ENCODE measurements at regions not wholly inside any gene's neighbourhood (a gene's known extent, or its start where the extent isn't known, plus 50 kb on each side); places are given as distances from the start of the nearest gene placed in this dataset.

DNA sequence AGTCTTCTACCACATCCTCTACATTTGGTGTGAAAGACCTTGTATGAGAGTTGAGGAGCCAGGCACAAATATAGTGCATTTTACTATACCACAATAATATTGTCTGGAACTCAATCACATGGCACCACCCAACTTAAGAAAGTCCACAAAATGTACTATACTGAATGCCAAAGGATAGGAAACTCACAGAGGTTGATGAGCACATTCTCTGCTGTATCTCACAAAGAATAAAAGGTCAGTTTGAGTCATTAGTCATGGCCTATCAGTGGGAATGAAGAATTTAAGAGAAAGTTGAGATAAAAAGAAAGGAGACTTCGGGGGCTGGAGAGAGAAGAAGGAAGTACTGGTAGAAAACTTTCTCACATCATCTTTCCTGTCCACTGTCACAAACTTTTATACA is 134.3 kb downstream of the RDH14 start:
- no peak for DNase-seq

DNA sequence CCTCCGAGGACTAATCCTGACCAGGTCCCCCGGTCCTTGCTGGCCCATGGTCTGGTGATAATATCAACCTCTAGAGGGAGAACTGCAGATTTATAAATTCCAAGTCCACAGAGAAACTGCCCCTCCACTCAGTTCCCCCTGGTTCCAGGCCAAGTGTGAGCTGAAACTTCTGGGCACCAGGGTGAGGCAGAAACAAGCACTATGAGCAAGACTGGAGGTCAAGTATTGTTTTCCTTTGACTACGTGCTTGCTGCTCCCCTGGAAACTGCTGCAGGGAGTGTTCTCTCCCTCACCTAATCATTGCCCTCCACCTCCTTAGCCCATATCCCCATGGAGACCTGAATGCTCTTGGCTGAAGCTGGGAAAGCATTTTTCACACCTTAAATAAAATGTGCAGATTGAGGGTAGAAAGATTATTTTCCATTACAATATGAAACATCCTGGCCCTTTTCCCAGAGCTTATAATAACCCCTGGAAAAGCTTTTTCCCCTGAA is 135.2 kb downstream of the RDH14 start:
- DNase-seq = no peak

DNA sequence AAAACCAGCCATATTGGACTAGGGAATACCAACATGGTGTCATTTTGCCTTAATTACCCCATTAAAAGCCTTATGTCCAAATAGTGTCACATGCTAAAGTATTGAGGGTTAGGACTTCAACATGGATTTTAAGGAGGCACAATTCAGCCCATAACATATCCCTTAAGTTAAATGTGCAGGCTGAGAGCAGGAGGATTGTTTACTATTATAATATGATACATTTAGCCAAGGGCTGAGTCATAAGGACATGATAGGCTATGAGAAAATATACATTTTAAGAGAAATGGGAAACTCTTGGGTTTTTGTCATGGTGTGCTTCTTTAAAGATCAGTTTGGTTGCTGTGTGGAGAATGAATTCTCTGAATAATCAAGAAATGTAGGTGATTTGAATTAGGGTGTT is 136.8 kb downstream of the RDH14 start:
- no peak for DNase-seq

DNA sequence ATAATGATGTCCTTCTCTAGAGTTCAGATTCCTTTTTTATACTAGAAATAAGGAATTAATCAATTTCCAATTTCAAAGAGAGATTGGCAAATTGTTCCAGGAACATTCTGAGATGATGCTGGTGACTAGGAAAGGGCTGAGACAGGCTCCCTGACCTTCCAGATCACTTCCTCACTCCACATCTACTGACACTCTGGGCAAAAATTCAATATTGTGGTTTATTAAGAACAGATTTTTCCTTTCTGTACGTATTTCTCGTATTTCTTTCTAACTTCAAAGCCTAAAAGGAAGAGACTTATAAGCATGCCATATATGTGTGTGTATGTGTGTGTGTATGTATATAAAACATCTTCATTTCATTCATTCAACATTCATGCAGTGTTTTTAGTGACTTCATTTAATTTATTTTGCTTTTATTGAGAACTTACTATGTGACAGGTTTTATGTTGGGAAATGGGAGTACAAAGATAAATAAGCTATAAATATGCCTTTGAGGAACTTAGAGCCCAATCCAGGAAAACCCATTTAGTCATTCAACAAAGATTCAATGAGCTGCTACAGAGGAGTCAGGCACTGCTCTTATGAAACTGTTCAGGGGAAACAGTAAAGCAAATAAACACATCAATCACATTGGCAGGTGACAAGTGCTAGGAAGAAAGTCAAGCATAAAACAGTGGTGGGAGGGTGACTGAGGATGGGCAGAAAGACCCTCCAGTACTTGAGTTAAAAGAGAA is 137.9 kb downstream of the RDH14 start:
- no peak for DNase-seq

DNA sequence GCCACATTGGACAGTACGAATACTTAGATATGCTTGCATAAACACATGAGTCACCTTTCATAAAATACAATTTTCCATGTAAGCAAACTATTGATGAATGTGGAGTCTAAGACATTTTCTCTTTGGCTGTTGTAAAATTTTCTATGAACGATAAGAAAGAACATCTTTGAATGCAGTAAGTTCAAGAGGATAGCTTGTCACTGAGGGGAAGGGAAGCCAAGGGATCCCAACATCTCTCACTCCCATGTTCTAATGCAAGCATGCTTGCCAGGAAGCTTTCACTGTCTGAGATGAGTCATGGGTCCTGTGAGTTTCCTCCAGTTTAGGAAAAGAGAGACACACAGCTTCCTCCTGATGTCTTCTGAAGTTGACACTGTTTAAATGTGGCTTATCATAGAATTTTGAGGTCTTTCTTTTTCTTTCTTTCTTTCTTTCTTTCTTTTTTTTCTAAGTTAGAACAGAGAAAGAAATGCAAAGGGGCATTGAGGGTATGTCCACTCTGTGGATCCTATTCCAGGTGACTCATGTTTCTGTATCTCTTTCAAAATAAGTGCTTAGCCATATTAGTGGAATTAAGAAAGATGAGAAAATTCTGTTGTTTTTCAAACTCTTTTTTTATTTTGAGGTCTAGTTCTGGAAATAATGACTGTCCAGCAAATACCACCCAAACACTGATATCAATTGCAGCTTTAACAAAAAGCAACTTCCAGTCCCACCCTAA is 146.6 kb downstream of the RDH14 start:
- no peak for DNase-seq

DNA sequence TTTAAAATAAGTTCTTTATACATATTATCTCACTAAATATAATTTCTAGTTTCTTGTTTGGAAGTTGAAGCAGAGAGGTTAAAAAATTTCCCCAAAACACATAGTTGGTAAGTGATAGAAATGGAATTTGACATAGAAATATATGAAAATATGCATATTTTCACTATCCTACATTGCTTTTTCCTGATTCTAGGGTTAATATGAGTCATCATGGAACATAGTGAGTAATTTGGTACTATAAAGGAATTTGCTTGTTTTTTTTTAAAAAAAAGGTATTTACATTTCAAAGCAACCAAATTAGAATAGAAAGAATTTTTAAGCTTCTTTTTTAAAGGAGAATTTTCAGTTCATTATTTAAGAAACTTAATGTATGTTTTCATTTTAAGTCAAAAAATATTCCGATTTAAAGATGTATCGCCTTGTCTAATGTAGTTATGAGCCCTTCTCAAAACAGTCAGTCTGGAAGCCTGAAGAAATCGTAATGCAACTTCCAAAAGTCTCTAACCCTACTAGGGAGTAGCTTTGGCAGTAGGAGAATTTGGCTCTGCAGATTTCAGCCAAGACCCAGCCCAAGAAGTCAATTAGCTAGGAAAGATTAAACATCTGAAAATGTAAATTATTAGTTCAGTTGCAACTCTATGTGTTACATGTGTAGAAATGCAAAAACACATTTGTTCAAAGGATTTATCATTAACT is 147.3 kb downstream of the RDH14 start:
- no peak for DNase-seq

DNA sequence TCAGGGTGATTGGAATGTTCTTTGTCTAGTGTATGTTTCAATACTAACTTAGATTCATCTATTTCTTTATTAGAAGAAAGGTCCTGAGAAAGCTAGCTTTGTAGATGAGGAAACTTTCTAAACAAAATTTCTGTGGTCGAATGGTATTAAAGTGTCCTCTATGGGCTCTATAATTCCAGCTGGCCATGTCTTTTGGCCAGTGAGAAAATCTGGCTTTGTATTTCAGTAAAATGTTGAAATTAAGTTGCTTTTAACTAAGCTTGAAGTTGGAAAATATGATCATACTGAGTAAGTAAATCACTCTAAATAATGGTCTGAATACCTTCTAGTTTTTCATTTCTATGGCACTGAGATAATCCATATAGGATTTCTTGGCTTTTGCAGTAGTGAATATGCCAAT is 148.8 kb downstream of the RDH14 start:
- no peak for DNase-seq

DNA sequence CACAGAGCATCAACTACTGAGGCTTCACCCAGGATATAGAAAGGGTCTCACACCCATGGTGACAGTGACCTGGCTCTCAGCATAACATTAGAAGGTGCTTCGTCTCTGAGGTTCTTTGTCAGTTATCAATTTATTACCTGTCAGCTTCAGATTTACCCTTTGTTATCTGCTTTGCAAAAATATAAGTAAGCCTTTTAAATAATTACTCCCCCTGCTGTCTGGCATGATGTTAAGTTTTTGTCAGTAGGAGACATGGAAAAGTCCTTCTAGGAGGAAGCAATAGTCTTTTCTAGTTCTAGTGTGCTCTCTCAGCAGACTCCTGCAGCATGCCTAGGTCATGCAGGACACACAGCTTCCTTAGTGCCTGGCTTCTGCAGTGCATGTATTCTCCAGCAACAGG is 149.9 kb downstream of the RDH14 start:
- no peak for DNase-seq

DNA sequence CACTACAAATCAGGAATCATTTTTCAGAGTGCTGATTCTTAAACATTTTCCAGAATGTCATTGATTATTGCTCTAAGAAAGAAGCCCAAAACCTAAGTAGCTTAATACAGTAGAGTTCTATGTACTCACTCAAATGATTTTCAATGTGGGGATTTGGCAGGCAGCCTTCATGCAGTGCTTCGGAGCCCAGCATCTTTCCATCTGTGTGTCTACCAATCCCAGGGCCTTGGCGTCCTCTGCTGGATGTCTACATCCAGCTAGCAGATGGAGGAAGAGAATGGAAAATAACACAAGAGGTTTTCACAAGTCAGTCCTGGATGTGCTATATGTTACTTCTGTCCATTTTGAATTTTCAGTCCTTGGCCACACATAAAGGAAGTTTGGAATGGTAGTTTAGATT is 151.8 kb downstream of the RDH14 start:
- no peak for DNase-seq

DNA sequence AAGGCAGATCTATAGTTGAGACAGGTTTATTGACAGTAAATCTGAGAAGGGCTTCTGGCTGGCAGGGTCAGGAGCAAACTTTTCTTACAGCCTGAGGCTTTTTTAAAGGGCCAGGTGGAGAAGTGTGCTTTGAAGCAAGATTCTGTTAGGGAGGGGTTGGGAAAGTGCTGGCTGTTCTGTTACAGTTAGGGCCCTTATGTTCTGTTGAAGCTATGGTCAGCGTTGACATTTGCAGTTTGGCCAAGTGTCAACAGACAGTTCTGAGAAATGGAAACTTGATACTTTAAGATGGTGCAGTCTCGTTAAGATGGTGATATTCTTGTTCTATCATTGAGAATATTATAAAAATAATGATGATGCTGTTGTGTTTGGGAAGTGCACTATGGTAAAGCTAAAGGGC is 154.2 kb downstream of the RDH14 start:
- no peak for DNase-seq

DNA sequence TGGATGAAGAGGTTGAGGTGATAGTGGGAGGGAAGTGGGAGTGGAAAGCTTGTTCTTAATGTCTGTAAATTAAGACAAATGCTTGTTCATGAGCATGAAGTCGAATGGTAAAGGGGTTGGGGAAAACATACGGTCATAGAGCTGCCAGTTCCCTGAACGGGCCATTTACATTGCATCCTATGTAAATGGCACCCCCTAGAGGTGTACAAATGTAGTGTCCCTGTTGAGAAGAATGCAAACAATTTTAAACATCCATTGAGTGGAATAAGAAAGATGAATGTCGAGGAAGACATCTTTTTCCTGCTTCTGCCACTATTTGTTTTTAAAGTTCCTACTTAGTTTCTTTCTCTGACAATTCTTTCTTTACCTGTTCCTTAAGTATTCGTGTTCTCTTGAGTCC is 155.7 kb downstream of the RDH14 start:
- no peak for DNase-seq

DNA sequence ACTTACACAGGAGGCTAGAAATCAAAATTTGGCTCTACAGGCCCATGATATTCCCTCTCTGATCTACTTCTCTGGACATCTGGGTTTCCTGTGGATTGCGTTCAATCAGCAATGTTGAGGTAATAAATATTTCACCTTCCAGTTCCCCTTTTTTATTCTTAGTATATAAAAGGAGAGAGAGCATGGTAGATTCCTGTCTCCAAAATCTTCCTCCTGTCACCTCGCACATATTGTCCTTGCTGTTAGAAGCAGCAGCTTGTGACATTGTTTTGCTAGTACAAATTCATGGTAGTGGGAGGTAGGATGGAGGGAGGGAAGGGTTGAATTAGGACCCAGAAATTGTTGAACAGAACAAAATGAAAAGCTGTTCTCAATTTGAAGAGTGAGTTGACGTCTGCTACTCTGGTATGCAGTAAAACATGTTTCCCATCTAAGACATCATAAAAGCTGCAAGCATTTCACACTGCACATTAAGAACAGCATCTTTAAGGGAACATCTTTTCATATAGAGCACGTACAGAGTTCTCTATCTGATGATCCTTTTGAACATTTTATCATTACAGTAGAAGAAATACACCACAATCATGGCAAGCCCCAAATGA is 156.4 kb downstream of the RDH14 start:
- DNase-seq = no peak

DNA sequence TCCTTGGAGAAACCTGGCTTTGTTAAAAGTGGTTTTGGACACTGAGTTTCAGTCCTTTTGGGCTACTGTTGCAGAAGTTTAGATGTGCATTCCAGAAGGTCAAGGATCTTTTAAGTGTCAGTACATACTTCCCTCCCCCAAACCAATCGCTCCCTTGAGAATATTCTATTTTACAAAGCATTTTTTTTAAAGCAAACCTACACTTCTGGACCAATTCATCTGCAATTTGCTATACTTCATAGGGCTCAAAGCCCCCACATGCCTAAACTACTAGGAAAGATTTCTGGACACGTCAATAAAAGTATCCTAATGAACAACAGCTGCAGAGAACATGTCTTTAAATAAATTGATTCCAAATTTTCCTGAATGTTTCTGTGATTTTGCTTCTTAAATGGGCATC is 157.6 kb downstream of the RDH14 start:
- DNase-seq = no peak

DNA sequence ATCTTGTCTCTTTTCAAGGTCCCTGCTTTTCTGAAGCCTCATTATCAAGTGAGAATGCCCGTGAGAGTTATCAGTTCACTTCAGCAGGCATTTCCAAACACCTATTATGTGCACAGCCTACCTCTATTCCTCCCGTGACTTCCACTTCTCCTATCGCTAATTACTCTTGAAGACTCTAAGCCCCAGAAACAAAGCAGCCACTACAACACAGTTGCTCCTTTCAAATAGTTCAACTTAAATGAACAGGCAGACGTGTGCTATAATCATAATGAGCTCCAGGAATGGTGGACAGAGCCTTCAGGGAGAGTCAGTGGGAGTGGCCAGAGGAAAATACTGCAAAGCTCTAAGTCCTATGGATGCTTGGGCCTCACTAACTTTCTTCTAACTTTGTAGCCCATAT is 159.0 kb downstream of the RDH14 start:
- no peak for DNase-seq

DNA sequence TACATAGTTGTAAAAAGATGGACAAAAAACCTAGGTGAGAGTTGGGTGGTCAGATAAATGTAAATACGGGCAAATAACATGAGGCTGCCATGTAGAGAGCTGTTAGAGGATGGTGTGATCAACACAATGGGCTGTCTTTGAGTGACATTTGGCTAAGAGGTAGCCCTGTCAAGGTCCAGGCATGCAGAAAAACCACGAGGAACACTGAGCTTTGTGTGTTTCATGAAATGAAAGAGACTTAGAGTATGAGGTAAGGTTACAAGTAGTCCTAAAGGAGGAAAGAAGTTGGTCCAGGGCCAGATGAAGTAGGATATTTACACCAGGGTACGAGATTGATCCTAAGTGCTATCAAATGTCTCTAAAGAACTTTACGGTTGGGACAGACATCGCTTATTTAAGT is 160.9 kb downstream of the RDH14 start:
- DNase-seq = no peak

DNA sequence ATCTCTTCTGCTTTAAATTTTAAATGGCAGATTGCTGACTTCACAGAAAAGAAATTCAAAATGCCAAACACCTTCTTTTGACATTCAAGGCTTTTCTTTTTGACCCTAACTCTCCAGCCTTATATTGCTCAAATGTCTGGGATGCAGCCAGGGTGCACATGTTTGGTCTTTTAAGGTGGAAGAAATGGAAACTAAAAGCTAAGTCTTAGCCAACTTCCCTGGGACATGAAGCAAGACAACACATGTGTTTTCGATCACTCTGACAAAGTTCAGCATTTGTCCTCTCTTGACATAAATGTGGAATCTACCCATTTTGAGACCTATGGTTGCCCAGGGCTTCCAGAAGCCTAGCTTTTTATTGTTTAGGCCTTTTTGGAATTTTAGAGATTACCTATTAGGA is 161.6 kb downstream of the RDH14 start:
- no peak for DNase-seq

DNA sequence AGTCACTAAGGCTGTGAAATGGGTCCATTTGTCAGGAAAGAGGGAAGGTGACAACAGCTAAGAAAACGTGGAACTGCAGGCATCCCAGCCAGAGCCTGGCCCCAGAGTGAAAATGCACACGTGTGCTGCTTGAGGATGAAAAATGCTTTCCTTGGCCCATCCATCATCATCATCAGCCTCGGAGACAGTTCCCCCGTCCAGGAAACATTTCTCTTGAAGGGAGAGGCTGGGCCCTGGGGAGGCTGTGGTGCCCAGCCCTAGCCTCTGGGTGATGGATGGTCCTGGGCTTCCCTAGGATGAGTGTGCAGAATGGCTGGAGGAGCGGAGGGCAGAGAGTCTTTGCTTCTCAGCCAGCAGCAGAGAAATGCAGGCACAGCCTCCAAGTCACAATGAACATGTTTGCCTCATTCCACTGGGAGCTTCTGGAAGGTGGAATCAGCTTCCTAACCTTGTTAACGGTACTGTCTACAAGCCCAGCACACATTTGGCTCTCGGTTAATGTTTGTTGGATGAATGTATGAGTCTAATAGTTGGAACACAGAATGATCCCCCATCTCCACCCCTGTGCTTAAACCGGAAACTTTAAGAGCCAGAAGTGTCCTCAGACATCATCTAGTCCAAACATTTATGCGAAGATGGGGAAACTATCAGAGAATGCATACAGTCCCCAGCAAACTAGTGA is 164.0 kb downstream of the RDH14 start:
- no peak for DNase-seq

DNA sequence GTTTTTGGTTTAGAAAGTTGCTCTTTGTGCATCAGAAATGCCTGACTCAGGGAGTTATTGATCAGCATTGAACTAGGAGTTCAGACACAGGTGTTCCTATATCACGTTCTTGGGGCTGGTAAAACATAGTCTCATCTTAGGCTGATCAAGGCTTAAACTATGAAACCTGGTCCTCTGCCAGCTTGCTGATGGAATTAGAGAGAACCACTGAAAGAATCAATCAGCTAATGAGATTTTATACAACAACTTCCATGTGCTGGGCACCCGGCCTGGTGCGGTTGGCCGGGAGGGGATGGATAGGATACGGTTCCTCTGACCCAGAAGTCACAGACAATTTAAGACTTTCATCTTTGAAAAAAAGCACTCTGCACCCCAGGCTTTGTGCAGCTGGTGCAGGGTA is 164.9 kb downstream of the RDH14 start:
- DNase-seq = no peak

DNA sequence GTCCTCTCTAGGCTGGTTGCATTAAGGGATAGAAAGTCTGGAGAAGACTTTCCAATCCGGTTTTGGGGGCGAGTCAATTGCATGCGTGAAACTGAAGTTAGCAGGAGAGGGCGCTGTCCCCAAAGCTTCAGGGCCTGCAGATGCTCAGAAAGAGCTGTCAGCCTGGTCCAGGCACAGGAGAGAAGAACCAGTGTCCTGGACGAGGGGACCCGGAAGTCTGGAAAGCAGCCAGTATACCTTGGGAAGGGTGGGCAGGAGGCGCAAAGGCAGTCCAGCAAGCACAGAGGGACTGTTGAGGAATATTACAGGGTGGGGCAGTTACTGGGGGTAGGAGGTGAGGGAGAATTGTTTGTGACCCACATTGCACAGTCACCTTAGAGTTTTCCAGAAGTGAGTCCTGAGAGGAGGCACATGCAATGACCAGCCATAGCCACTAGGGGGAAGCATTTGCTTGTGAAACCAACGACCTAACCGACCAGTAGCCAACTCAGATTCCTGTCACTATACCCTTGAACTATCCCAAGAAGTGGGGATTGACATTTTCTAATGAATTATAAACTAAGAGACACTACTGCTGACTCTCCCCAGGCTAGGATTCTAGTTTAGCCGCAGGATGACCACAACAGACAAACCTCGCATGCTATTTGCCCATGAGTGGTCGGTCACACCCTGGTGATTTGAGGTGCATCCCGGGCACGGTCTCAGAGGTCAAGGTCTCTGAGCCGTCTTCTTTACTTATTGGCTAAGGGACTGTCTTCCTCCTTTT is 172.8 kb downstream of the RDH14 start:
- DNase-seq = peak in 54 of 56 donors; percentile 3 to 90 (median 48)

DNA sequence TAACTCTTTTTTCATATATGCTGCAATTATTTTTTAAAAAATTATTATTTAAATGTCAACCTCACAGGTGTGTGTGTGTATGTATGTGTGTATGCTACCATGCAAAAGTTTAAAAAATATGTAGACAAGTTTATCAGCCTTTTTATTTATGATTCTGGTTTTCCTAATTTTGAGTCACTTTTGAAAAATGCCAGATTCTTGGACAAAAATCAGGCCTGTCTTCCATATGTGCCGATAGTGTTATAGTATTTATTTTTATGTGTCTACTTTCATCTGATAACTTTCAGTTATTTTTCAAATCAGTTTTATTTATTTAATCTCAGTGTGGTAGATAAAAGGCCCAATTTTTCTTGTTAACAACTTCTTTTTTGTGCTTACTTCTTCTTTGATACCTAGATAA is 176.2 kb downstream of the RDH14 start:
- no peak for DNase-seq

DNA sequence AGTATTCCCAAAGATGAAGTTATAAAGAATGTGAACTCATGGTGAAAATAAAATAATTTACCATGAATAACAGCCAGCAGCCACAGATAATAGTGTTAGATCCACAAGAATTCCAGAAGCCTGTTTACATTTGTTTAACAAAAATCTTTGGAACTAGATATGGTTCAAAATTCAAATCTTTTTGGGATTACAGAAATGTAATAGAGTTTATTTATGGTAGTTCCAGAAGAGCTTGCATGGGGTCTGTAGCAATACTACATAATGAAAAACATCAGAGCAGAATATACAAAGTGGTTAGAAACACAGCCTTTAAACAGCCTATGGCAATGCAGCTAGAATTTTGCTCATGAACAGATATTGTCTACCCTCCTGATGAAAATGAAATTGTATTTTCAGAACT is 179.1 kb downstream of the RDH14 start:
- no peak for DNase-seq
